K562 (cell line): ENCODE measurements at regions not wholly inside any gene's neighbourhood (a gene's known extent, or its start where the extent isn't known, plus 50 kb on each side); places are given as distances from the start of the nearest gene placed in this dataset.
A peak's percentile ranks its signal among the peaks of the same experiment; 100 is the strongest.

Experiments used
- ATAC-seq: fragments of 200-7000 bp; cut with Tn5 transposase; 3 replicates; pipeline ENCODE4 v1.9.1; 2020; ENCODE audit warnings: moderate library complexity
- BruUV-seq: library from RNA; stranded (reverse); fragments of 400-500 nt; replicated peaks from 2 replicates; lab custom pipeline; 2021; lab: Mats Ljungman, UMichigan
- CTCF ChIA-PET: fragments of 300-600 bp; formaldehyde crosslinking; extraction: SDS; loops from one replicate; lab custom pipeline; 2021; ENCODE audit warnings: low intra/inter-chr PET ratio; lab: Yijun Ruan, JAX
- POLR2A ChIA-PET: fragments of 300-600, 350-650 bp; sonication (Branson Sonifier 250); formaldehyde crosslinking; extraction: SDS; loops from one replicate; lab custom pipeline; 2021; ENCODE audit warnings: antibody characterized with exemption, inconsistent platforms; lab: Yijun Ruan, JAX
- DNase-seq, 4 experiments: peaks; one replicate each; pipeline versions ENCODE4 v3.0.0 to v3.0.0-alpha.2; 2011 to 2018; ENCODE audit warnings: low spot score in 3 of 4, mixed read lengths in 3 of 4; ENCODE audit errors: extremely low read depth in 1 of 4
- FAIRE-seq: peaks from 2 replicates; lab custom pipeline; 2011; peaks lifted over from hg19 to GRCh38; lab: Jason Lieb, UNC
- H2AFZ ChIP-seq: 2 replicates; pipeline ENCODE4 v1.6.0; 2011; ENCODE audit warnings: low read depth, low read length, control low read depth, inconsistent platforms
- H3K27ac ChIP-seq: fragments of 200-600 bp; 3 replicates; pipeline ENCODE4 v1.8.0; 2011; ENCODE audit warnings: low read depth, mild to moderate bottlenecking, control low read depth, inconsistent platforms, low read length, moderate library complexity, mixed read lengths; ENCODE audit errors: extremely low read depth
- H3K27me3 ChIP-seq, 2 experiments: fragments of 300-600 bp in 1 of 2; 2 replicates in 1 of 2; 3 replicates in 1 of 2; pipeline versions ENCODE4 v1.6.0 to v1.8.0; 2011; ENCODE audit warnings: inconsistent platforms in 2 of 2, low read length in 2 of 2, mild to moderate bottlenecking in 1 of 2, mixed read lengths in 1 of 2, moderate library complexity in 1 of 2; ENCODE audit not compliant: control insufficient read depth in 2 of 2, insufficient read depth in 2 of 2
- H3K36me3 ChIP-seq: fragments of 300-600 bp; 3 replicates; pipeline ENCODE4 v1.8.0; 2011; ENCODE audit warnings: mild to moderate bottlenecking, low read length, inconsistent platforms; ENCODE audit not compliant: control insufficient read depth, insufficient read depth
- H3K4me1 ChIP-seq, 2 experiments: fragments of 200-600 bp in 1 of 2; replicated peaks in 1 of 2; 2 replicates in 1 of 2; 3 replicates in 1 of 2; pipeline versions ENCODE4 v1.5.1 to v1.8.0; 2011; ENCODE audit warnings: inconsistent platforms in 2 of 2, low read length in 2 of 2, mild to moderate bottlenecking in 1 of 2, mixed read lengths in 1 of 2, moderate library complexity in 1 of 2; ENCODE audit not compliant: control insufficient read depth in 2 of 2, insufficient read depth in 2 of 2
- H3K4me2 ChIP-seq: 2 replicates; pipeline ENCODE4 v1.6.1; 2011; ENCODE audit warnings: low read length, control low read depth, inconsistent platforms, mixed read lengths; ENCODE audit not compliant: insufficient read depth
- H3K4me3 ChIP-seq: fragments of 200-600 bp; sonication (generic), shearing (Covaris generic); 2 replicates; pipeline ENCODE4 v1.5.1; 2016; ENCODE audit warnings: control low read depth, inconsistent platforms
- H3K79me2 ChIP-seq: fragments of 200-600 bp; 3 replicates; pipeline ENCODE4 v1.8.0; 2011; ENCODE audit warnings: low read length, inconsistent platforms; ENCODE audit not compliant: control insufficient read depth, insufficient read depth
- H3K9ac ChIP-seq, 2 experiments: 2 replicates each; pipeline versions ENCODE4 v1.6.0 to v1.6.1; 2011; ENCODE audit warnings: low read depth in 2 of 2, low read length in 2 of 2, control low read depth in 1 of 2, inconsistent platforms in 1 of 2, mild to moderate bottlenecking in 1 of 2, mixed read lengths in 1 of 2; ENCODE audit not compliant: insufficient read depth in 1 of 2
- H3K9me1 ChIP-seq: one replicate; pipeline ENCODE4 v1.6.0; 2011; ENCODE audit warnings: inconsistent platforms, mild to moderate bottlenecking, low read length, moderate library complexity; ENCODE audit not compliant: control insufficient read depth, insufficient read depth
- H3K9me3 ChIP-seq: replicated peaks from 2 replicates; pipeline ENCODE4 v1.5.1; 2011; ENCODE audit warnings: low read depth, low read length, inconsistent platforms; ENCODE audit not compliant: control insufficient read depth, insufficient read depth
- H4K20me1 ChIP-seq: replicated peaks from 2 replicates; pipeline ENCODE4 v1.6.1; 2011; ENCODE audit warnings: low read length, inconsistent platforms, mixed read lengths; ENCODE audit not compliant: control insufficient read depth, insufficient read depth
- BDP1 ChIP-seq: IDR thresholded peaks from 3 replicates; pipeline ENCODE4 v1.6.1; 2011; ENCODE audit not compliant: insufficient read length, insufficient read depth
- ILK ChIP-seq: fragments of 450-650 bp; IDR thresholded peaks from 2 replicates; pipeline ENCODE4 v1.6.1; 2016; ENCODE audit warnings: missing genetic modification characterization, low read depth, mild to moderate bottlenecking, missing compliant biosample characterization, moderate library complexity, borderline replicate concordance
- MEIS2 ChIP-seq: fragments of 450-650 bp; IDR thresholded peaks from 2 replicates; pipeline ENCODE4 v1.6.1; 2014; ENCODE audit warnings: mild to moderate bottlenecking; ENCODE audit not compliant: partially characterized antibody
- PBX2 ChIP-seq, 2 experiments: IDR thresholded peaks in 1 of 2; conservative IDR thresholded peaks in 1 of 2; 2 replicates each; pipeline ENCODE4 v1.6.1; 2016; ENCODE audit warnings: low read depth in 2 of 2, mild to moderate bottlenecking in 1 of 2, missing compliant biosample characterization in 1 of 2, missing genetic modification characterization in 1 of 2, moderate library complexity in 1 of 2
- PKNOX1 ChIP-seq: fragments of 450-650 bp; IDR thresholded peaks from 2 replicates; pipeline ENCODE4 v1.6.1; 2016
- RBM34 ChIP-seq: fragments of 200-400 bp; formaldehyde crosslinking; IDR thresholded peaks from 2 replicates; pipeline ENCODE4 v1.6.1; 2018; ENCODE audit warnings: low read length, borderline replicate concordance; ENCODE audit not compliant: insufficient read depth
- TOE1 ChIP-seq, 2 experiments: fragments of 450-650 bp in 1 of 2; sonication (generic) in 1 of 2; formaldehyde crosslinking in 1 of 2; IDR thresholded peaks; 2 replicates each; pipeline versions ENCODE4 v1.7.1 to v1.8.0; 2016 to 2022; ENCODE audit warnings: borderline replicate concordance in 2 of 2, mild to moderate bottlenecking in 2 of 2, antibody characterized with exemption in 1 of 2, inconsistent platforms in 1 of 2, low read depth in 1 of 2, missing genetic modification reagents in 1 of 2, moderate library complexity in 1 of 2
- YY1 ChIP-seq, 3 experiments: IDR thresholded peaks; 2 replicates each; pipeline ENCODE4 v1.6.1; 2011; ENCODE audit warnings: low read length in 2 of 3, mild to moderate bottlenecking in 2 of 3, moderate library complexity in 2 of 3, borderline replicate concordance in 1 of 3, control low read depth in 1 of 3, low read depth in 1 of 3; ENCODE audit not compliant: insufficient read depth in 3 of 3, insufficient replicate concordance in 2 of 3, control insufficient read depth in 1 of 3, insufficient read length in 1 of 3; ENCODE audit errors: extremely low read depth in 1 of 3
- ZEB2 ChIP-seq: fragments of 450-650 bp; IDR thresholded peaks from 2 replicates; pipeline ENCODE4 v1.6.1; 2016
- ZNF780A ChIP-seq: fragments of 250-450 bp; sonication (Bioruptor Pico); IDR thresholded peaks from 2 replicates; pipeline ENCODE4 v1.5.0; 2021; ENCODE audit warnings: mild to moderate bottlenecking
- WGBS: fragments of 100-300 bp; shearing (Covaris generic); methylation state at CpG from one replicate; pipeline ENCODE4 v1.1.6; 2016; ENCODE audit warnings: low coverage, mixed read lengths; ENCODE audit not compliant: insufficient coverage; ENCODE audit errors: missing lambda C conversion rate; 5-methylcytosine and 5-hydroxymethylcytosine counted together
- in situ Hi-C: fragments of 300-500 bp; cut with MboI; formaldehyde crosslinking; loops from 4 replicates; pipeline ENCODE4 v1.15.0; 2018; ENCODE audit warnings: inconsistent platforms, mixed read lengths
- intact Hi-C: fragments of 100-400 bp; cut with micrococcal nuclease; formaldehyde crosslinking; loops from 2 replicates; pipeline ENCODE4 v1.14.2; 2022

GRCh38 chr7:130852867-130853266, 118.9 kb upstream of the KLF14 start:
- BruUV-seq: no TSS peak
- CTCF ChIA-PET: no interaction called here

DNA sequence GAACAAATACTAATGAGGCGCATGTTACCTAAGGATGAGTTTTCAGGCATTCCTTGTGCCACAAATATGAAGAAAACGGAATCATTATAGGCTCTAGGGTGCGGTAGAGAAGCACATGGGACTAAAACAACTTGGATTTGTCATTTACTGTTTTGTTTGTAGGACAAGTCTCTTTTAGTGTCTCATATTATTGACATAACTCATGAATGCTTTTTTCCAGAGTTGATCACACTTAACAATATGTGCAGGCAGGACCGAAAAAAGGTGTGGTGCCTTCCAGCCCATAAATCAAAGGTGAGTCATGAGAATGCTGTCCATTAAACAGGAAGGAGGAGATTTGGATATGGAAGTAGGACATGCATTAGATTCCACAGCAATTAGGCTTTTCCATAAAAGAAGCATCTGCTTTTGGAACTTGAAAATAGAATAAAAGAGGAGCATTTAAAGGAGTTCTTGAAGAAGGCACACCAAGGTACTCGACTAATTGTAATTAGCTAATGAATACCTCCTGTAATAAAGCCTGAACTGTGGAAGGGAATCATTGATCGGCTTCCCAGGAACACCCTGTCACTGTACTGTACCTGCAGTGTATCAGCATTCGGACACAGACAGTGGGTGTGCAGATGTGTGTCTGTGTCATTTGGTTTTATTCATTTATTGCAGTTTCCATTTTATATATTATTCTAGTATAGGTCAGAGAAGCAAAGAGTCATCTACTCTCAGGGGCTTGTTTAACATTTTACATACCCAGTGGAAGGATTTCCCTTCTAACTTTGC, 119.7 kb upstream of the KLF14 start:
- Histone ChIP-seq H4K20me1 (no peaks in the 10 kb centered on the region), H3K9me3 (peaks cover 10% of the 10 kb centered on the region), H3K4me1 (no peaks in the 10 kb centered on the region), H3K27ac (no peak overlapping the region), H3K4me3 (no peak overlapping the region), H3K4me2 (no peak overlapping the region), H3K27me3 (peaks cover 3 to 4% of the 10 kb centered on the region in 2 experiments; a peak in 3 of 5 replicates), H3K9ac (no peak overlapping the region), H3K9me1 (no peaks in the 10 kb centered on the region), H3K79me2 (no peaks in the 10 kb centered on the region), H2AFZ (no peak overlapping the region), H3K36me3 (no peaks in the 10 kb centered on the region)
- POLR2A ChIA-PET: no interaction called here
- intact Hi-C loops: no loop called here
- 2% methylated on average over 7 of the region's 7 CpGs for WGBS
- ATAC-seq: no peak
- no TSS peak for BruUV-seq
- no peak for DNase-seq
- in situ Hi-C loops: no loop called here
- CTCF ChIA-PET: interaction anchor here (0.6 kb wide), 1 partner anchor 1345 kb away, joined by 3 read pairs; no protein-coding TSS in a partner anchor
- FAIRE-seq: no peak
- TF ChIP-seq PBX2 (CRISPR knock-in tag; IDR thresholded peaks at IDR 0.05; ENCODE audit: low read depth) (no peak), PBX2 (tag; conservative IDR thresholded peaks at IDR 0.05; ENCODE audit: low read depth) (0 out of 2 replicates have a peak, but pooled peaks have one; percentile 35), PKNOX1 (peak; percentile 36; the same call in 1 of the 2 replicates), ILK (tag) (no peak), ZNF780A (CRISPR knock-in tag) (no peak), RBM34 (no peak), ZEB2 (no peak), TOE1 (IDR thresholded peaks at IDR 0.05; ENCODE audit: borderline replicate concordance) (no peak), TOE1 (CRISPR knock-in tag; IDR thresholded peaks at IDR 0.05; ENCODE audit: borderline replicate concordance, low read depth) (no peak), MEIS2 (peak; percentile 73)

More at GRCh38 chr7:130852867-130853266, 118.9 kb upstream of the KLF14 start:
- 3% methylated on average over 7 of the region's 7 CpGs for WGBS
- peak overlapping the region; percentile 21; the same call in 1 of the 2 replicates for H2AFZ ChIP-seq
- no peak overlapping the region for H3K4me2 ChIP-seq
- no peak for ATAC-seq
- no peaks in the 10 kb centered on the region for H3K79me2 ChIP-seq
- H3K36me3 ChIP-seq: no peaks in the 10 kb centered on the region
- DNase-seq: no peak
- H3K9me3 ChIP-seq: peaks cover 9% of the 10 kb centered on the region
- FAIRE-seq: no peak
- no peaks in the 10 kb centered on the region for H3K4me1 ChIP-seq
- in situ Hi-C loops (no loop called here), intact Hi-C loops (no loop called here)
- no peak overlapping the region for H3K9ac ChIP-seq
- POLR2A ChIA-PET: no interaction called here
- no peak overlapping the region for H3K27ac ChIP-seq
- H3K9me1 ChIP-seq: no peaks in the 10 kb centered on the region
- H3K4me3 ChIP-seq: no peak overlapping the region
- H4K20me1 ChIP-seq: no peaks in the 10 kb centered on the region
- TF ChIP-seq BDP1 (no peak), YY1 (IDR thresholded peaks at IDR 0.05; ENCODE audit: borderline replicate concordance in 1 of 3, control insufficient read depth in 1 of 3, extremely low read depth in 1 of 3, insufficient read depth in 3 of 3, insufficient read length in 1 of 3, insufficient replicate concordance in 2 of 3, low read depth in 1 of 3, low read length in 2 of 3) (peak in 1 of 3 experiments; percentile 60)
- TF ChIP-seq, all 486 proteins: peak for 1
- peaks cover 4 to 5% of the 10 kb centered on the region in 2 experiments; a peak in 4 of 5 replicates for H3K27me3 ChIP-seq
